NCI-H460 (cell line): ENCODE measurements at regions not wholly inside any gene's neighbourhood (a gene's known extent, or its start where the extent isn't known, plus 50 kb on each side); places are given as distances from the start of the nearest gene placed in this dataset.
"Not testable (repeated sequence)": the region's sequence is repeated elsewhere in the genome, so short reads cannot be mapped to it uniquely, and the experiment has no call there.

Experiments used
- DNase-seq: peaks from one replicate; pipeline ENCODE4 v3.0.0-alpha.2; 2016; ENCODE audit warnings: low read depth; ENCODE audit errors: extremely low read depth

GRCh38 chr4:77220828-77221613 is 64.0 kb downstream of the CCNG2 start:
- no peak for DNase-seq

GRCh38 chr4:77225022-77225421 is 68.0 kb downstream of the CCNG2 start:
- DNase-seq = no peak

DNA sequence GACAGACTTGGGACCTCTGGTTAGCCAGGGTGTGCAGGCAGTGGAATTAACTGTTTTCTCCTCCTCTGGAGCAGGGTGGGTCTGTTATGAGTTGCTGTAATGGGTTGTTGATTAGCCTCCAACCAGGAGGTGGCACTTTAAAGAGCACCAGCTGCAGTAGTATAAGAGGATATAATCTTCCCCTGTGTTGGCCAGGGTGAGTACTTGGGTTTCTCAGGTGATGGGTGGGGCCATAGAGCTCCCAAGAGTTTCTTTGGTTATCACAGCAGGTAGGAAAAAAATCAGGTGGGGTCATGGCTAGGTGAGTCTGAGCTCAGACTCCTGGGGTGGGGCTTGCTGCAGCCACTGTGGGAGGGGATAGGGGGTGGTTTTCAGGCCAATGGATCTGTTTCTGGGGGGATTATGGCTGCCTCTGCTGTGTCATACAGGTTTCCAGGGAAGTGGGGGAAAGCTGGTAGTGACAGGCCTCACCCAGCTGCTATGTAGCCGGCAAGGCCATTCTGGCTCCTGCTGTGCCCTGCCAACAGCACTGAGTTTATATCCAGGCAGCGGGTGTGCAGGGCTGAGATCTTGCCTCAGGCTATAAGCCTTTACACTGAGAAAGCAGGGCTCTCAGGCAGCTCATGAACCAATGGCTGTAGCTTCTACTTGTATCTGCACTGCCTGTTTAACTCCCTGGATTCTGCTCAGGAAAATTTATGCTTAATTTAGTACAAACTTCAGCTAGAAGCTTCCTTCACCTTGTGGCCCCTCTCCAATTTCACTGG is 70.1 kb downstream of the CCNG2 start:
- DNase-seq = no peak

GRCh38 chr4:77229433-77229832 is 72.4 kb downstream of the CCNG2 start:
- DNase-seq = no peak

DNA sequence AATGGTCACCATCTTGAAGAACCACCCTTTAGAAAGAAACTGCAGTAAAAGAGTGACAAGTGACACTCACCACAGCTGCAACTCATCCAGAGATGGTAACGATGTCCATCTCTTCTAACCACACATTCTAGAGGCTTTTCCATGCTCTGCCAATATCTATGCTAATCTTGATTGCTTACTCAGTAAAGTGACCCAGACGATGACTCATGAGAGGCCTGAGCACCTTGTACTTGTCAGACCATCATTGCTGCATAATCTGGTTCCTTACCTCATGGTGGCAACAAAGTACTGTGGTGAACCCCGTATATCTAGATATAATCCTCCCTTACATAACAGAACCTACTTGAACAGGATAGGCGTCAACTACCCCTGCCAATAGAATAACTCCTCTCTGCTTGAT is 75.6 kb downstream of the CCNG2 start:
- DNase-seq = no peak

DNA sequence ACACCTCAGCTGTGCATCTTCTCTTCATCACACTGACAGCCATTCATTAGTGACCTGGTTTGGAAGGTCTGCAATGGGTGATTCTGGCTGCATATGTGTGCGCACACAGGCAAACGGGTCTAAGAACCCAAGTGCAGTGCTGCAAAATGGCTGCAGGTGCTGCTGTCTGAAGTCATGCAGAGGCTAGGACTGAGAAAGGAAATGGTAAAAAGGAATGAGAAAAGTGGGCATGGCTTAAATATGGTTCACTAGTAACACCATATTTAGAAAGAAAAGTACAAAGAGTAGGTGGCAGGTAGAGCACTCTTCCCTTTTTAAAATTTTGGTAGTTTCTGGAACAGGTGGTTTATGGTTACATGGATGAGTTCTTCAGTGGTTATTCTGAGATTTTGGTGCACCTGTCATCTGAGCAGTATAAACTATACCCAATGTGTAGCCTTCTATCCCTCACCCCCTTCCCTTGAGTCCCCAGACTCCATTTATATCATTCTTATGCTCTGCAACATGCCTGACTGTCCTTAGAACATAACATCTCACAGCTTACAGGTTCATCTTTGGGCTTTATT is 78.4 kb downstream of the CCNG2 start:
- no peak for DNase-seq

DNA sequence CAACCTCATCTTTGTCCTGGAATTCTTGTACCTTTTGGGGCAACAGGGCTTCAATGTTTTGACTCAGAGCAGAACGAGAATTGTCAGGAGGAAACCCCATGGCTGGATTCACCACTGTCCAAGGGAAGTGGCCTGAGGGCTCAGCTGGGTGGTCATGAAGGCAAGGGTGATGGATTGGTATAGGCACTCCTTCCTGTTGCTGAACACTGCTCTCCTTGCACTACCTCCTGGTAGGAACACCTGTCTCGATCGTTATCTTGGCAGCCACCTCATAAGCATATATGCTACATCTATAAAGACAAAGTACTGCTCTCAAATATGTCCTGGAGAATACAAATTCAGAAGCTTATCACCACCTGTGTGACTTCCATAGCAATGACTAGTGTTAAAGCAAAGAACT is 79.8 kb downstream of the CCNG2 start:
- DNase-seq = no peak

- DNase-seq = peak; percentile 32
Measured at GRCh38 chr4:77240469-77241066, 83.6 kb downstream of the CCNG2 start.

- no peak for DNase-seq
Measured at GRCh38 chr4:77248805-77249204, 91.8 kb downstream of the CCNG2 start.

DNA sequence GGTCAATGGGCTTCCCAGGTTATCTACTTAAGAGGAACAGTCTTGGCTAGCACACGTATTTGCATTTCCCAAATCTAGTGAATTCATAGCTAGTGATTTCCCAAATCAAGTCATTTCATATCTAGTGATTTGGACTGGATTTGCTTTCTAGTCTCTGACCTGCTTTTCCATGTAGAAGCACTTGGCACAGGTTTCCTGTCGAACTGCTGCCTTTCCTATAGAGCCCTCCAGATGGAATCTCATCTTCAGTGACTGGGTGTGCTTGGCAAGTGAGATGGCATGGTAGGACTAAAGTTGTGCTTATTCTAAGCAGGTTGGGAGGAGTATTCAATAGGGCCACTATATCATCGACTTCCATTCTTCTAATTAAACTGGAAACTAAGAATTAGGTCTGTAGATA is 94.7 kb downstream of the CCNG2 start:
- DNase-seq = no peak

DNA sequence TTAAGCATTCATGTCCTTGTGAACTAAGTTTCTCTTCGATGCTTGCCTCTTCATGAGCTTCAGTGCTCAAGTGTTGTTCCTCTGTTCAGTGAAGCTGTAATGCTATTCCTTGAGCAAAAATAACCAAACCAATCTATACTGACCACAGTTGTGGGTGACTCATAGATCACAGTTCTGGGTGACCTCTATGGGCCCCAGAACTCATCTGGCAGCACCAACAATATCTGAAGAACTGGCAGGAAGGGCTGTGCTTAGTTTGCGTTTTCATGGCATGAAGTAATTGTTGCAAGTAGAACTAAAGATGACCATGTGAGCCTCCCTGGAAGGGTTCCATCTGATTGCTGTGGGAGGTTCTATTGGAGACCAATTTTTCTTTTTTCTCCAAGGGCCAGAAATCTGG is 106.2 kb downstream of the CCNG2 start:
- no peak for DNase-seq

DNA sequence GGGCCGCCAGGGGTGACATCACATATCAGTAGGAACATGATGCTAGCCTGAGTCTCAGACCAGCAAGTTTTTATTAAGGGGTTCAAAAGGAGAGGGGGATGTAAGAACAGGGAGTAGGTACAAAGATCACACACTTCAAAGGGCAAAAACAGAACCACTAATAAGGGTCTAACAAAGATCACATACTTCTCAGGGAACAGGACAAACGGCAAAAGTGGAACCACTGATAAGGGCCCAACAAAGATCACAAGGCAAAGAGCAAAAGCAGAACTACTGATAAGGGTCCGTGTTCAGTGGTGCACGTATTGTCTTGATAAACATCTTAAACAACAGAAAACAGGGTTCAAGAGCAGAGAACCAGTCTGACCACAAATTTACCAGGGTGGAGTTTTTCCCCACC is 107.0 kb downstream of the CCNG2 start:
- DNase-seq = not testable (repeated sequence)

DNA sequence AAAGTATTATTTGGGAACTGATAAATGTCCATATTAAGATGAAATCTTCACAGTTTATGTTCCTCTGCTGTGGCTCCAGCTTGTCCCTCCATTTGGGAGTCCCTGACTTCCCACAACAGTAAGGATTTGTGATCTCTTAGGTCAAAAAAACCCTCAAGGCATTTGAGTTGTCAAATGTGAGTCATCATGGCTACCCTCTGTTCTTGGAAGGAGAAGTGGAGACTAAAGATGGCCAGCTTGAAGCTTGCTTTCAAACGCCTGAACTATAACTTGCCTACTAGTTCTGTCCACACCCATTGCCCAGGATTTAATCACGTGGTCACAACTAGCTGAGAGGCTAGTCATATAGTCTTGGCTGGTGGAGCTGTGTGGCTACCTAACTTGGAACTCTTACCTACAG is 107.8 kb downstream of the CCNG2 start:
- no peak for DNase-seq

- DNase-seq = no peak
Measured at GRCh38 chr4:77268108-77268507, 111.1 kb downstream of the CCNG2 start.

DNA sequence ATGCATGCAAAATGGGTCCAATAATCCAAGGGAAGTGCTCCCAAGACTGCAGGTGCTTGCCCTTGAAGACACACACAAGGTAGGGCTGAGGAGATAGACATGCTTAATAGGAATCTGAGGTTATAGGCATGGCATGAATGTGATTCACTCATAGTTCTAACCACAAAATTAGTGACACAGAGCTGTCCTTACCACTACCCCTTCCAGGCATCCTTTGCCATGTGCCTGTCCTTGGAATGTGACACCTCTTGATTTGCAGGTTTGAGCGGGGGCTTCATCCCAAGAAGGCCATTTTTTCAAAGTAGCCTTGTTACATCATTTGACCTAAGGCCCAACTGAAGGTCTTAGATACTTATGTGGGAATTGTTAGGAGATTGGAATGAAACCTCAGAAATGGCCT is 112.5 kb downstream of the CCNG2 start:
- DNase-seq = no peak

DNA sequence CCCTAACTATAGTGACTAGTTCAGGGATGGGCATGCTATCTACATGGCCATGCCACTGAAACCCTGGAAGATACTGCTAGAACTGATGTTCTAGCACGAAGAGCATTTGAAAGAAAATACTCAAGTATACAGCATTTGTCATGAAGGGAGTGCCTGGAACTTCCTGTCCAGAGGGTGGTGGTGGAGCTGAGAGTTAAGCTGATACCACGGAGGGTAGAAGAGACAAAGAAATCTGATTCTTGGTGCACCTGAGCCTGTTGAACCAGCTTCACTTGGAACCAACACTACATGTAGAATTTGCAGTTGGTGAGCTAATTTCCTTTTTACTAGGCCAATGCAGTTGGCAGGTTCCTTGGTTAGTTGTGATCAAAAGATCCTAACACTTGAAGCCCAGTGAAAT is 116.4 kb downstream of the CCNG2 start:
- DNase-seq = no peak

DNA sequence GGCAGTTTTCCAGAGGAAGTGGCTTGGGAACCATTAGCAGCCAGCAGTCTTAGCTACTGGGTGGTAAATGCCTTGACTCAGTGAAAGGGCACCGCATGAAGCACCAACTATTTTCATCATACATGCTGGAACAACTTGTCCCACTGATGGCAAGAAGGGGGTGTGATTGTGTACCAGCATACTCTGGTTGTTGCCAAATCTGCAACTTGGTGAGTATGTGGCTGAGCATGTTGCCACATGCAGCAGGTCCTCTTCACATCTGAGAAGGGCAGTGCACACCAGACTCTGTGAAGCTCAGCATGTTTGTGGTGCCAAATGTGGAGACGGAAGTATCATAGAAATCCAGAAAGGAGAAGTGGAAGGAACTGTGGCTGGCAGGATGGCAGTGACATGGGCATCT is 122.1 kb downstream of the CCNG2 start:
- DNase-seq = not testable (repeated sequence)

- no peak for DNase-seq
Measured at GRCh38 chr4:77282305-77282704, 125.3 kb downstream of the CCNG2 start.

DNA sequence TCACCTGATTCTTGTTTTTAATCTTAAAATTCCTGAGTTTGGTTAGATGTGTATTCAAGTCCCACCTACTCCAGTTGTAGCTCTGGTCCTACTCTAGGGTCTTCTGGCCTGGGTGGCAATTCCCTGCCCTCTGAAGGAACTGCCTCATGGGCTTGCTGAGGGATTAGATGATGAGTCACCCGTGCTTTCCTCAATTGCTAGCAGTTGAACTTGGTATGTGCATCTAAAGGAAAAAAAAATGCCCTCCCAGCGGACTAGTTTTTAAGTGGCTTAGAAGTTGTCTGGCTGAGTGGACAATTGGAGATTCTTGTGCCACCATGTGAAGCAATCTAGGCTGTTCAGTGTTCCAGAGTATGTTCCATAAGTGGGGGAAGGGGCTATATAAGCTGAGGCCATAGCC is 127.0 kb downstream of the CCNG2 start:
- DNase-seq = no peak

DNA sequence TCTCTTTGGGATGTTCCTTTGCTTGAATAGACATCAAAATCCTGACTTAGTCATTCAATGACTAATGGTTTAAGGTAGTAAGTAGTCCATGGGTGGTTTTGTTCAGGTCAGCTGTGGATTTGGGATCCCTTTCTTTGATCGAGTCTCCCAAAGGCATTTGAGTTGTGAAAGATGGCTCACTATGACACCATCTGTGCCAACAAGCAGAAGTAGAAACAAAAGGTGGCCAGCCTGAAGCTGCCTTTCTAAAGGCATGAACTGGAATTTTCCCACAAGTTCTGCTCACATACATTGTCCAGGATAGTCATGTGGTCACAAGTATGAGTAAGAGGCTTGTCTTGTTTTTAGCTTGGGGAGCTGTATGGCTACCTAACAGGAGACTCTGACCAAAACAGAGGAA is 129.9 kb downstream of the CCNG2 start:
- DNase-seq = no peak

- no peak for DNase-seq
Measured at GRCh38 chr4:77293426-77293825, 136.4 kb downstream of the CCNG2 start.

DNA sequence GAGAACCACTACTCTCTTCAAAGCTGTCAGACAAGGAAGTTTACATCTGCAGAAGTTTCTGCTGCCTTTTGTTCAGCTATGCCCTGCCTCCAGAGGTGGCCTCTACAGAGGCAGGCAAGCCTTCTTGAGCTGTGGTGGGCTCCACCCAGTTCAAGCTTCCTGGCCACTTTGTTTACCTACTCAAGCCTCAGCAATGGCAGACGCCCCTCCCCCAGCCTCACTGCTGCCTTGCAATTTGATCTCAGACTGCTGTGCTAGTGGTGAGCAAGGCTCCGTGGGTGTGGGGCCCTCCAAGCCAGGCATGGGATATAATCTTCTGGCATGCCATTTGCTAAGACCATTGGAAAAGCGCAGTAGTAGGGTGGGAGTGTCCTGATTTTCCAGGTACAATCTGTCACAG is 144.0 kb downstream of the CCNG2 start:
- DNase-seq = not testable (repeated sequence)
